ENCODE measurements at regions not wholly inside any gene's neighbourhood (a gene's known extent, or its start where the extent isn't known, plus 50 kb on each side); places are given as distances from the start of the nearest gene placed in this dataset.
A peak's percentile ranks its signal among the peaks of the same experiment; 100 is the strongest.

GRCh38 chr4:13905543-13905942, 278.0 kb upstream of the BOD1L1 start:
- no peaks in the 10 kb centered on the region for H4K20me1 ChIP-seq (ENCODE audit: insufficient read depth, low read length)
- DNase-seq, result no peak
- H3K27me3 ChIP-seq (replicated peaks; ENCODE audit: insufficient read depth, low read length), result no peaks in the 10 kb centered on the region
- no peak overlapping the region for H3K27ac ChIP-seq (ENCODE audit: low read length)
- H3K9me3 ChIP-seq (replicated peaks; ENCODE audit: insufficient read depth, low read length), result no peaks in the 10 kb centered on the region
- H3K4me3 ChIP-seq (ENCODE audit: low read length), result no peak overlapping the region
- no peak overlapping the region for H3K4me2 ChIP-seq (ENCODE audit: low read depth, low read length)
- peaks cover 2% of the 10 kb centered on the region; the same call in 1 of the 2 replicates for H3K4me1 ChIP-seq (ENCODE audit: low read length)
- H3K36me3 ChIP-seq (replicated peaks; ENCODE audit: insufficient read depth, low read length), result no peaks in the 10 kb centered on the region
- H2AFZ ChIP-seq (ENCODE audit: low read length), result no peak overlapping the region
- TF ChIP-seq CTCF (IDR thresholded peaks at IDR 0.05; ENCODE audit: low read length) (no peak), EZH2 (optimal IDR thresholded peaks at IDR 0.05; ENCODE audit: low read depth, low read length) (no peak), EZH2phosphoT487 (IDR thresholded peaks at IDR 0.05; ENCODE audit: low read length) (no peak)
- no peaks in the 10 kb centered on the region for H3K79me2 ChIP-seq (ENCODE audit: low read length)
- H3F3A ChIP-seq (ENCODE audit: insufficient read depth, low read length), result no peaks in the 10 kb centered on the region
- no peak overlapping the region for H3K9ac ChIP-seq (ENCODE audit: low read length)
- no peaks in the 10 kb centered on the region for H3K9me2 ChIP-seq (replicated peaks; ENCODE audit: insufficient read depth, low read length)

- Histone ChIP-seq H3K79me2 (ENCODE audit: low read length) (no peaks in the 10 kb centered on the region), H3F3A (ENCODE audit: insufficient read depth, low read length) (no peaks in the 10 kb centered on the region), H4K20me1 (ENCODE audit: insufficient read depth, low read length) (no peaks in the 10 kb centered on the region), H3K9me2 (replicated peaks; ENCODE audit: insufficient read depth, low read length) (no peaks in the 10 kb centered on the region), H3K36me3 (replicated peaks; ENCODE audit: insufficient read depth, low read length) (no peaks in the 10 kb centered on the region), H3K4me3 (ENCODE audit: low read length) (no peak overlapping the region), H3K4me2 (ENCODE audit: low read depth, low read length) (no peak overlapping the region), H3K9ac (ENCODE audit: low read length) (no peak overlapping the region), H3K9me3 (replicated peaks; ENCODE audit: insufficient read depth, low read length) (no peaks in the 10 kb centered on the region), H2AFZ (ENCODE audit: low read length) (no peak overlapping the region), H3K27ac (ENCODE audit: low read length) (no peak overlapping the region), H3K27me3 (replicated peaks; ENCODE audit: insufficient read depth, low read length) (no peaks in the 10 kb centered on the region), H3K4me1 (ENCODE audit: low read length) (peaks cover 6% of the 10 kb centered on the region; the same call in 1 of the 2 replicates)
- no peak for DNase-seq
- no peak for TF ChIP-seq CTCF (IDR thresholded peaks at IDR 0.05; ENCODE audit: low read length)
- no peak for TF ChIP-seq EZH2 (optimal IDR thresholded peaks at IDR 0.05; ENCODE audit: low read depth, low read length)
- no peak for TF ChIP-seq EZH2phosphoT487 (IDR thresholded peaks at IDR 0.05; ENCODE audit: low read length)
Measured at GRCh38 chr4:13906727-13907126, 279.2 kb upstream of the BOD1L1 start.

- Histone ChIP-seq H4K20me1 (ENCODE audit: insufficient read depth, low read length) (no peaks in the 10 kb centered on the region), H3K9me3 (replicated peaks; ENCODE audit: insufficient read depth, low read length) (no peaks in the 10 kb centered on the region), H3K36me3 (replicated peaks; ENCODE audit: insufficient read depth, low read length) (no peaks in the 10 kb centered on the region), H3K27ac (ENCODE audit: low read length) (no peak overlapping the region), H3K9ac (ENCODE audit: low read length) (no peak overlapping the region), H3K27me3 (replicated peaks; ENCODE audit: insufficient read depth, low read length) (no peaks in the 10 kb centered on the region), H3K4me3 (ENCODE audit: low read length) (no peak overlapping the region), H3K79me2 (ENCODE audit: low read length) (no peaks in the 10 kb centered on the region), H3K4me1 (ENCODE audit: low read length) (peaks cover 6% of the 10 kb centered on the region; the same call in 1 of the 2 replicates), H3K9me2 (replicated peaks; ENCODE audit: insufficient read depth, low read length) (no peaks in the 10 kb centered on the region), H3K4me2 (ENCODE audit: low read depth, low read length) (no peak overlapping the region), H3F3A (ENCODE audit: insufficient read depth, low read length) (no peaks in the 10 kb centered on the region), H2AFZ (ENCODE audit: low read length) (no peak overlapping the region)
- peak; percentile 36 for TF ChIP-seq CTCF (IDR thresholded peaks at IDR 0.05; ENCODE audit: low read length)
- no peak for TF ChIP-seq EZH2 (optimal IDR thresholded peaks at IDR 0.05; ENCODE audit: low read depth, low read length)
- TF ChIP-seq EZH2phosphoT487 (IDR thresholded peaks at IDR 0.05; ENCODE audit: low read length), result no peak
- peak; percentile 19 for DNase-seq
Measured at GRCh38 chr4:13907255-13907751, 279.8 kb upstream of the BOD1L1 start.

Measured in MM.1S (cell line).